ENCODE measurements at regions not wholly inside any gene's neighbourhood (a gene's known extent, or its start where the extent isn't known, plus 50 kb on each side); places are given as distances from the start of the nearest gene placed in this dataset.

- Histone ChIP-seq H3K27ac (replicated peaks) (no peak overlapping the region), H3K4me3 (no peak overlapping the region), H3K27me3 (ENCODE audit: low read depth) (peaks cover 71% of the 10 kb centered on the region), H3K4me1 (no peaks in the 10 kb centered on the region), H3K9me3 (replicated peaks) (no peaks in the 10 kb centered on the region), H3K36me3 (no peaks in the 10 kb centered on the region)
- TF ChIP-seq, protein P1, sequence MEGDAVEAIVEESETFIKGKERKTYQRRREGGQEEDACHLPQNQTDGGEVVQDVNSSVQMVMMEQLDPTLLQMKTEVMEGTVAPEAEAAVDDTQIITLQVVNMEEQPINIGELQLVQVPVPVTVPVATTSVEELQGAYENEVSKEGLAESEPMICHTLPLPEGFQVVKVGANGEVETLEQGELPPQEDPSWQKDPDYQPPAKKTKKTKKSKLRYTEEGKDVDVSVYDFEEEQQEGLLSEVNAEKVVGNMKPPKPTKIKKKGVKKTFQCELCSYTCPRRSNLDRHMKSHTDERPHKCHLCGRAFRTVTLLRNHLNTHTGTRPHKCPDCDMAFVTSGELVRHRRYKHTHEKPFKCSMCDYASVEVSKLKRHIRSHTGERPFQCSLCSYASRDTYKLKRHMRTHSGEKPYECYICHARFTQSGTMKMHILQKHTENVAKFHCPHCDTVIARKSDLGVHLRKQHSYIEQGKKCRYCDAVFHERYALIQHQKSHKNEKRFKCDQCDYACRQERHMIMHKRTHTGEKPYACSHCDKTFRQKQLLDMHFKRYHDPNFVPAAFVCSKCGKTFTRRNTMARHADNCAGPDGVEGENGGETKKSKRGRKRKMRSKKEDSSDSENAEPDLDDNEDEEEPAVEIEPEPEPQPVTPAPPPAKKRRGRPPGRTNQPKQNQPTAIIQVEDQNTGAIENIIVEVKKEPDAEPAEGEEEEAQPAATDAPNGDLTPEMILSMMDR (IDR thresholded peaks at IDR 0.05; ENCODE audit: borderline replicate concordance): no peak
- intact Hi-C loops (cut with micrococcal nuclease): no loop called here
- no peak for DNase-seq
Observed at GRCh38 chr17:34709158-34709754, 129.9 kb downstream of the TMEM132E start.

DNA sequence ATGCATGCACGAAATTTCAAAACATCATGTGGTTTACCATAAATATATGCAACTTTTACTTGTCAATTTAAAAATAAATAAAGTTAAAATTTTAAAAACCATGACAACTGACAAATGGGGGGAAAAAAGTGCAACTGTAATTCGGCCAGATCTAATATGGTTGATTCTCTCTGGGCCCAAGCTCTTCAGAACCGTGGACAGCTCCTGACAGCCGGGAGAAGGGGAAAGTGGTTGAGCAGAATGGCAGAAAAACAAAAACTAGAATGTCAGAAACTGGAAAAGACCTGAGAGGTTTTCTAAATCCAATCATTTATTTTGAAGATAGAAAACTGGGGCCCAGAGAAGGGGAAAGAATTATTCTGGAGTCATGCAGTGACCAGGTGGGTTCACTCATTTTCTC is 126.6 kb downstream of the TMEM132E start:
- no peaks in the 10 kb centered on the region for H3K9me3 ChIP-seq (replicated peaks)
- peaks cover 63% of the 10 kb centered on the region for H3K27me3 ChIP-seq (ENCODE audit: low read depth)
- H3K27ac ChIP-seq (replicated peaks): no peak overlapping the region
- intact Hi-C loops (cut with micrococcal nuclease): no loop called here
- no peaks in the 10 kb centered on the region for H3K4me1 ChIP-seq
- TF ChIP-seq, protein P1 (IDR thresholded peaks at IDR 0.05; ENCODE audit: borderline replicate concordance): no peak
- H3K4me3 ChIP-seq: no peak overlapping the region
- H3K36me3 ChIP-seq: no peaks in the 10 kb centered on the region
- DNase-seq: no peak

DNA sequence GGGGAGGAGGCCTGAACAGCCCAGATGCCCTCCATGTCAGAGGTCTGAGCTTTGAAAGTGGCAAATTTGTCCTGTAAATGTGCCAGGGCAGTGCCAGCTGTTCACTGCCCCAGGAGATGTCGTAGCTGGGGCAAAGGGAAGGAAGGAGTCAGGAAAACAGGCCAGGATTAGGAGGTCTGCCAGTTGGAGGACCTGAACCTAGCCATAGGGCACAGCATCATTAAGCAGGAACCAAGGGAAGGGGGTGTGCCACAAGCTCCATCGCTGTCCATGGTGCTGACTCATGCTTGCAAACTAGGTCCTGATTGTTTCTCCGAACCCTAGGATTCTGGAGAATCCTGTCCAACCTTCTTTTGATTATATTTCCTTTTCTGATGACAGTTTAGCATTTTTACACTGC is 124.2 kb downstream of the TMEM132E start:
- TF ChIP-seq, protein P1 (IDR thresholded peaks at IDR 0.05; ENCODE audit: borderline replicate concordance): no peak
- intact Hi-C loops (cut with micrococcal nuclease): no loop called here
- DNase-seq: peak; percentile 18

GRCh38 chr17:34699181-34699580 is 119.8 kb downstream of the TMEM132E start:
- Histone ChIP-seq H3K4me1 (no peaks in the 10 kb centered on the region), H3K9me3 (replicated peaks) (no peaks in the 10 kb centered on the region), H3K27ac (replicated peaks) (no peak overlapping the region), H3K27me3 (ENCODE audit: low read depth) (peaks cover 53% of the 10 kb centered on the region), H3K36me3 (no peaks in the 10 kb centered on the region), H3K4me3 (no peak overlapping the region)
- TF ChIP-seq, protein P1 (IDR thresholded peaks at IDR 0.05; ENCODE audit: borderline replicate concordance): no peak
- intact Hi-C loops (cut with micrococcal nuclease): no loop called here
- no peak for DNase-seq

More for the DNA sequence above, 124.2 kb downstream of the TMEM132E start:
- no peaks in the 10 kb centered on the region for H3K4me1 ChIP-seq
- peaks cover 61% of the 10 kb centered on the region for H3K27me3 ChIP-seq (ENCODE audit: low read depth)
- no peaks in the 10 kb centered on the region for H3K9me3 ChIP-seq (replicated peaks)
- H3K36me3 ChIP-seq: no peaks in the 10 kb centered on the region
- no peak overlapping the region for H3K4me3 ChIP-seq
- no peak overlapping the region for H3K27ac ChIP-seq (replicated peaks)

DNA sequence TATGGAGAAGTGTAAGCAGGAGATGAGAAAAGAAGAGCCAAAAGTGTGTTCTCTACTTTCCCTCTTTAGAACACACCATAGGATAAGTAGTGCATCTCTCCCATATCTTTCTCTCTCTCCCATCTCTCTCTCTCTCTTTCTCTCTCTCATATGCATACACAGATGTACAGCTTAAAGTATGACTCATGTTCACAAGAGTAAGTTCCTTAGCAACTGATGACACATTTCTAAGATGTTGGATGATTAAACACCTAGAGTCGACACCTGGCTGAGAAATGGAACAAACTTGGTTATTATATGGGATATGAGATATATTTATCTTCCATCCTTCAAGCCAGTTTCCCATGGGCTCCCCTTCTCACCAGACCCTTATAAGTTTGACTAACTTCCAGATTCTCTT is 113.5 kb downstream of the TMEM132E start:
- no peaks in the 10 kb centered on the region for H3K36me3 ChIP-seq
- intact Hi-C loops (cut with micrococcal nuclease): no loop called here
- peaks cover 40% of the 10 kb centered on the region for H3K27me3 ChIP-seq (ENCODE audit: low read depth)
- H3K9me3 ChIP-seq (replicated peaks): peaks cover 24% of the 10 kb centered on the region
- H3K4me3 ChIP-seq: no peak overlapping the region
- H3K27ac ChIP-seq (replicated peaks): no peak overlapping the region
- TF ChIP-seq, protein P1 (IDR thresholded peaks at IDR 0.05; ENCODE audit: borderline replicate concordance): no peak
- DNase-seq: no peak
- no peaks in the 10 kb centered on the region for H3K4me1 ChIP-seq
